CD4-positive, alpha-beta T cell treated with Interleukin-17A for 1 hour (primary cell): ENCODE measurements at regions not wholly inside any gene's neighbourhood (a gene's known extent, or its start where the extent isn't known, plus 50 kb on each side); places are given as distances from the start of the nearest gene placed in this dataset.

Experiments used
- DNase-seq: peaks from one replicate; pipeline ENCODE4 v3.0.0-alpha.2; 2020

GRCh38 chr1:36743286-36744005, 260.7 kb upstream of the CSF3R start:
- DNase-seq = no peak

- no peak for DNase-seq
Observed at GRCh38 chr1:36741066-36741465, 258.4 kb upstream of the CSF3R start.

- no peak for DNase-seq
Observed at GRCh38 chr1:36740446-36740845, 257.7 kb upstream of the CSF3R start.

GRCh38 chr1:36739703-36740289, 257.1 kb upstream of the CSF3R start:
- no peak for DNase-seq

- no peak for DNase-seq
Observed at GRCh38 chr1:36738245-36738644, 255.5 kb upstream of the CSF3R start.

- no peak for DNase-seq
Observed at GRCh38 chr1:36737767-36738166, 255.1 kb upstream of the CSF3R start.

- DNase-seq = no peak
Observed at GRCh38 chr1:36737038-36737555, 254.4 kb upstream of the CSF3R start.

- DNase-seq = no peak
Observed at GRCh38 chr1:36735939-36736730, 253.4 kb upstream of the CSF3R start.

- no peak for DNase-seq
Observed at GRCh38 chr1:36735436-36735835, 252.7 kb upstream of the CSF3R start.

- no peak for DNase-seq
Observed at GRCh38 chr1:36734356-36734755, 251.6 kb upstream of the CSF3R start.

GRCh38 chr1:36733748-36734147, 251.0 kb upstream of the CSF3R start:
- no peak for DNase-seq

- no peak for DNase-seq
Observed at GRCh38 chr1:36732015-36732356, 249.3 kb upstream of the CSF3R start.

GRCh38 chr1:36731226-36732014, 248.7 kb upstream of the CSF3R start:
- DNase-seq = no peak

- DNase-seq = no peak
Observed at GRCh38 chr1:36730599-36730998, 247.9 kb upstream of the CSF3R start.

- no peak for DNase-seq
Observed at GRCh38 chr1:36729716-36730510, 247.2 kb upstream of the CSF3R start.

- no peak for DNase-seq
Observed at GRCh38 chr1:36729289-36729688, 246.6 kb upstream of the CSF3R start.

- DNase-seq = no peak
Observed at GRCh38 chr1:36728846-36729245, 246.1 kb upstream of the CSF3R start.

GRCh38 chr1:36728051-36728450, 245.3 kb upstream of the CSF3R start:
- DNase-seq = no peak

- no peak for DNase-seq
Observed at GRCh38 chr1:36725151-36725550, 242.4 kb upstream of the CSF3R start.

- DNase-seq = no peak
Observed at GRCh38 chr1:36723813-36724212, 241.1 kb upstream of the CSF3R start.

- no peak for DNase-seq
Observed at GRCh38 chr1:36722871-36723270, 240.2 kb upstream of the CSF3R start.

- no peak for DNase-seq
Observed at GRCh38 chr1:36721261-36721660, 238.5 kb upstream of the CSF3R start.
